ENCODE measurements at regions not wholly inside any gene's neighbourhood (a gene's known extent, or its start where the extent isn't known, plus 50 kb on each side); places are given as distances from the start of the nearest gene placed in this dataset.
A peak's percentile ranks its signal among the peaks of the same experiment; 100 is the strongest.
"Not testable (repeated sequence)": the region's sequence is repeated elsewhere in the genome, so short reads cannot be mapped to it uniquely, and the experiment has no call there.

- FAIRE-seq (no peak), DNase-seq (ENCODE audit: insufficient read length, low spot score) (no peak)
Observed at GRCh38 chr9:124163760-124164255, 93.9 kb upstream of the NEK6 start.

- DNase-seq (ENCODE audit: insufficient read length, low spot score) (no peak), FAIRE-seq (no peak)
Observed at GRCh38 chr9:124164811-124165210, 92.9 kb upstream of the NEK6 start.

GRCh38 chr9:124174433-124174832 lies 83.3 kb upstream of the NEK6 start:
- DNase-seq (ENCODE audit: insufficient read length, low spot score) (no peak), FAIRE-seq (no peak)

GRCh38 chr9:124177522-124177921 lies 80.2 kb upstream of the NEK6 start:
- DNase-seq (ENCODE audit: insufficient read length, low spot score); FAIRE-seq: not testable (repeated sequence)

- FAIRE-seq: no peak
- no peak for DNase-seq (ENCODE audit: insufficient read length, low spot score)
Observed at GRCh38 chr9:124179196-124180071, 78.3 kb upstream of the NEK6 start.

GRCh38 chr9:124180557-124180956 lies 77.2 kb upstream of the NEK6 start:
- DNase-seq (ENCODE audit: insufficient read length, low spot score) (no peak), FAIRE-seq (no peak)

GRCh38 chr9:124182741-124183140 lies 75.0 kb upstream of the NEK6 start:
- no peak for FAIRE-seq
- no peak for DNase-seq (ENCODE audit: insufficient read length, low spot score)

GRCh38 chr9:124183772-124184171 lies 74.0 kb upstream of the NEK6 start:
- DNase-seq (ENCODE audit: insufficient read length, low spot score) (no peak), FAIRE-seq (no peak)

- DNase-seq (ENCODE audit: insufficient read length, low spot score): no peak
Observed at GRCh38 chr9:124185413-124185812, 72.3 kb upstream of the NEK6 start.

GRCh38 chr9:124187311-124187710 lies 70.4 kb upstream of the NEK6 start:
- FAIRE-seq (no peak), DNase-seq (ENCODE audit: insufficient read length, low spot score) (no peak)

More at GRCh38 chr9:124185413-124185812, 72.3 kb upstream of the NEK6 start:
- no peak for FAIRE-seq

GRCh38 chr9:124188331-124189110 lies 69.2 kb upstream of the NEK6 start:
- no peak for FAIRE-seq
- no peak for DNase-seq (ENCODE audit: insufficient read length, low spot score)

GRCh38 chr9:124190761-124191160 lies 67.0 kb upstream of the NEK6 start:
- FAIRE-seq (no peak), DNase-seq (ENCODE audit: insufficient read length, low spot score) (no peak)

- DNase-seq (ENCODE audit: insufficient read length, low spot score) (no peak), FAIRE-seq (no peak)
Observed at GRCh38 chr9:124191691-124192395, 65.9 kb upstream of the NEK6 start.

- no peak for FAIRE-seq
- DNase-seq (ENCODE audit: insufficient read length, low spot score): no peak
Observed at GRCh38 chr9:124196814-124197176, 61.0 kb upstream of the NEK6 start.

- DNase-seq (ENCODE audit: insufficient read length, low spot score) (no peak), FAIRE-seq (peak; percentile 99)
Observed at GRCh38 chr9:124197177-124198095, 60.3 kb upstream of the NEK6 start.

- FAIRE-seq (peak; percentile 52), DNase-seq (ENCODE audit: insufficient read length, low spot score) (no peak)
Observed at GRCh38 chr9:124198331-124198730, 59.4 kb upstream of the NEK6 start.

GRCh38 chr9:124198948-124199347 lies 58.8 kb upstream of the NEK6 start:
- FAIRE-seq (no peak), DNase-seq (ENCODE audit: insufficient read length, low spot score) (no peak)

GRCh38 chr9:124199474-124199873 lies 58.3 kb upstream of the NEK6 start:
- FAIRE-seq (no peak), DNase-seq (ENCODE audit: insufficient read length, low spot score) (no peak)

GRCh38 chr9:124202447-124202971 lies 55.2 kb upstream of the NEK6 start:
- FAIRE-seq (peak; percentile 92), DNase-seq (ENCODE audit: insufficient read length, low spot score) (no peak)
